Stomach smooth muscle (tissue), 2 donors: ENCODE measurements at regions not wholly inside any gene's neighbourhood (a gene's known extent, or its start where the extent isn't known, plus 50 kb on each side); places are given as distances from the start of the nearest gene placed in this dataset.

Experiments used
- H3K27ac ChIP-seq: one replicate; pipeline ENCODE4 v1.7.0; 2013; ENCODE audit warnings: mild to moderate bottlenecking, low read length, inconsistent platforms
- H3K27me3 ChIP-seq, 2 donors: one replicate each; pipeline ENCODE4 v1.7.0; 2013; ENCODE audit warnings: low read length in 2 of 2; ENCODE audit not compliant: insufficient read depth in 2 of 2, control insufficient read depth in 1 of 2
- H3K36me3 ChIP-seq, 2 donors: one replicate each; pipeline ENCODE4 v1.7.0; 2013; ENCODE audit warnings: low read length in 2 of 2; ENCODE audit not compliant: control insufficient read depth in 2 of 2, insufficient read depth in 2 of 2
- H3K4me1 ChIP-seq: one replicate; pipeline ENCODE4 v1.7.0; 2013; ENCODE audit warnings: low read length; ENCODE audit not compliant: control insufficient read depth, insufficient read depth
- H3K4me3 ChIP-seq, 2 donors: one replicate each; pipeline ENCODE4 v1.7.0; 2013; ENCODE audit warnings: low read length in 2 of 2
- H3K9ac ChIP-seq, 2 donors: one replicate each; pipeline ENCODE4 v1.7.0; 2013; ENCODE audit warnings: low read length in 2 of 2, mild to moderate bottlenecking in 1 of 2
- H3K9me3 ChIP-seq, 2 donors: one replicate each; pipeline ENCODE4 v1.7.0; 2013; ENCODE audit warnings: low read length in 2 of 2; ENCODE audit not compliant: control insufficient read depth in 2 of 2
- donor health status: healthy.
- donor health status: Pancreatic carcinoma.

- Histone ChIP-seq H3K9ac (no peak overlapping the region), H3K36me3 (no peaks in the 10 kb centered on the region), H3K4me1 (no peaks in the 10 kb centered on the region), H3K9me3 (no peaks in the 10 kb centered on the region), H3K27ac (no peak overlapping the region), H3K4me3 (no peak overlapping the region), H3K27me3 (no peaks in the 10 kb centered on the region)
Measured at GRCh38 chr12:69189378-69189978, 49.9 kb upstream of the CPSF6 start.
